ENCODE measurements at regions not wholly inside any gene's neighbourhood (a gene's known extent, or its start where the extent isn't known, plus 50 kb on each side); places are given as distances from the start of the nearest gene placed in this dataset.

- TF ChIP-seq, protein P1, sequence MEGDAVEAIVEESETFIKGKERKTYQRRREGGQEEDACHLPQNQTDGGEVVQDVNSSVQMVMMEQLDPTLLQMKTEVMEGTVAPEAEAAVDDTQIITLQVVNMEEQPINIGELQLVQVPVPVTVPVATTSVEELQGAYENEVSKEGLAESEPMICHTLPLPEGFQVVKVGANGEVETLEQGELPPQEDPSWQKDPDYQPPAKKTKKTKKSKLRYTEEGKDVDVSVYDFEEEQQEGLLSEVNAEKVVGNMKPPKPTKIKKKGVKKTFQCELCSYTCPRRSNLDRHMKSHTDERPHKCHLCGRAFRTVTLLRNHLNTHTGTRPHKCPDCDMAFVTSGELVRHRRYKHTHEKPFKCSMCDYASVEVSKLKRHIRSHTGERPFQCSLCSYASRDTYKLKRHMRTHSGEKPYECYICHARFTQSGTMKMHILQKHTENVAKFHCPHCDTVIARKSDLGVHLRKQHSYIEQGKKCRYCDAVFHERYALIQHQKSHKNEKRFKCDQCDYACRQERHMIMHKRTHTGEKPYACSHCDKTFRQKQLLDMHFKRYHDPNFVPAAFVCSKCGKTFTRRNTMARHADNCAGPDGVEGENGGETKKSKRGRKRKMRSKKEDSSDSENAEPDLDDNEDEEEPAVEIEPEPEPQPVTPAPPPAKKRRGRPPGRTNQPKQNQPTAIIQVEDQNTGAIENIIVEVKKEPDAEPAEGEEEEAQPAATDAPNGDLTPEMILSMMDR (IDR thresholded peaks at IDR 0.05): no peak
- TF ChIP-seq POLR2A (IDR thresholded peaks at IDR 0.05): no peak
These were observed 86.5 kb upstream of the RGS1 start for GRCh38 chr1:192489047-192489446.
